GM19468 (cell line): ENCODE measurements at regions not wholly inside any gene's neighbourhood (a gene's known extent, or its start where the extent isn't known, plus 50 kb on each side); places are given as distances from the start of the nearest gene placed in this dataset.
"Not testable (repeated sequence)": the region's sequence is repeated elsewhere in the genome, so short reads cannot be mapped to it uniquely, and the experiment has no call there.

Experiments
- ATAC-seq: cut with Tn5 transposase; IDR thresholded peaks from one replicate; pipeline ENCODE4 v1.9.1; 2021; ENCODE audit warnings: mild to moderate bottlenecking, moderate library complexity, moderate number of reproducible peaks; ENCODE audit not compliant: unreplicated experiment; ENCODE audit errors: extremely low read depth

- ATAC-seq = no peak
Measured at GRCh38 chr1:157198619-157199420, 60.6 kb upstream of the ETV3 start.

- ATAC-seq = no peak
Measured at GRCh38 chr1:157197906-157198435, 59.8 kb upstream of the ETV3 start.

- ATAC-seq = not testable (repeated sequence)
Measured at GRCh38 chr1:157196670-157197456, 58.7 kb upstream of the ETV3 start.

- ATAC-seq = no peak
Measured at GRCh38 chr1:157196245-157196543, 58.0 kb upstream of the ETV3 start.

GRCh38 chr1:157195521-157196244 lies 57.5 kb upstream of the ETV3 start:
- ATAC-seq = no peak

GRCh38 chr1:157194731-157195520 lies 56.7 kb upstream of the ETV3 start:
- ATAC-seq = no peak

GRCh38 chr1:157193702-157194391 lies 55.7 kb upstream of the ETV3 start:
- ATAC-seq = no peak

- ATAC-seq = no peak
Measured at GRCh38 chr1:157193219-157193618, 55.0 kb upstream of the ETV3 start.

GRCh38 chr1:157189986-157190982 lies 52.1 kb upstream of the ETV3 start:
- no peak for ATAC-seq

GRCh38 chr1:157189096-157189495 lies 50.9 kb upstream of the ETV3 start:
- no peak for ATAC-seq
